ENCODE measurements at regions not wholly inside any gene's neighbourhood (a gene's known extent, or its start where the extent isn't known, plus 50 kb on each side); places are given as distances from the start of the nearest gene placed in this dataset.

DNA sequence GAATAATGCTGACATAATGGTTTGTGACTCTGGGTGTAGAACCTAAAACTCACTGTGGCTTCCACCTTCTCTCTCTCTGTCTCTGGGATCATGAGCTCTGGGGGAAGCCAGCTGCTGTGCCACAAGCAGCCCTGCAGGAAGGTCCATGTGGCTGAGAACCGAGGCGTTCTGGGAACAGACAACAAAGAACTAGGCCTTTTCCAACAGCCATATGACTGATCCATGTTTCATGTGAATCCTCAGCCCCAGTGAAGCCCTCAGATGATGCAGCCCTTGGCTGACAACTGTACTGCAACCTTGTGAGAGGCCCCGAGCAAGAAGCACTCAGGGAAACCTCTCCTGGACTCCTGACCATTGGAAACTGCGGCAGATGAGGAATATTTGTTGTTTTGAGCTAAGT lies 56.6 kb downstream of the HLA-G start:
- TF ChIP-seq, protein P1, sequence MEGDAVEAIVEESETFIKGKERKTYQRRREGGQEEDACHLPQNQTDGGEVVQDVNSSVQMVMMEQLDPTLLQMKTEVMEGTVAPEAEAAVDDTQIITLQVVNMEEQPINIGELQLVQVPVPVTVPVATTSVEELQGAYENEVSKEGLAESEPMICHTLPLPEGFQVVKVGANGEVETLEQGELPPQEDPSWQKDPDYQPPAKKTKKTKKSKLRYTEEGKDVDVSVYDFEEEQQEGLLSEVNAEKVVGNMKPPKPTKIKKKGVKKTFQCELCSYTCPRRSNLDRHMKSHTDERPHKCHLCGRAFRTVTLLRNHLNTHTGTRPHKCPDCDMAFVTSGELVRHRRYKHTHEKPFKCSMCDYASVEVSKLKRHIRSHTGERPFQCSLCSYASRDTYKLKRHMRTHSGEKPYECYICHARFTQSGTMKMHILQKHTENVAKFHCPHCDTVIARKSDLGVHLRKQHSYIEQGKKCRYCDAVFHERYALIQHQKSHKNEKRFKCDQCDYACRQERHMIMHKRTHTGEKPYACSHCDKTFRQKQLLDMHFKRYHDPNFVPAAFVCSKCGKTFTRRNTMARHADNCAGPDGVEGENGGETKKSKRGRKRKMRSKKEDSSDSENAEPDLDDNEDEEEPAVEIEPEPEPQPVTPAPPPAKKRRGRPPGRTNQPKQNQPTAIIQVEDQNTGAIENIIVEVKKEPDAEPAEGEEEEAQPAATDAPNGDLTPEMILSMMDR (IDR thresholded peaks at IDR 0.05), result no peak
- Mint-ChIP-seq H3K4me3 (ENCODE audit: unreplicated experiment) (no peak overlapping the region), H3K9me3 (ENCODE audit: unreplicated experiment) (no peaks in the 10 kb centered on the region), H3K27ac (ENCODE audit: unreplicated experiment) (no peak overlapping the region), H3K27me3 (ENCODE audit: unreplicated experiment) (peaks cover 38% of the 10 kb centered on the region), H3K36me3 (ENCODE audit: unreplicated experiment) (no peaks in the 10 kb centered on the region), H3K4me1 (ENCODE audit: unreplicated experiment) (peaks cover 12% of the 10 kb centered on the region)
- no peak for DNase-seq (ENCODE audit: extremely low spot score, unreplicated experiment)

DNA sequence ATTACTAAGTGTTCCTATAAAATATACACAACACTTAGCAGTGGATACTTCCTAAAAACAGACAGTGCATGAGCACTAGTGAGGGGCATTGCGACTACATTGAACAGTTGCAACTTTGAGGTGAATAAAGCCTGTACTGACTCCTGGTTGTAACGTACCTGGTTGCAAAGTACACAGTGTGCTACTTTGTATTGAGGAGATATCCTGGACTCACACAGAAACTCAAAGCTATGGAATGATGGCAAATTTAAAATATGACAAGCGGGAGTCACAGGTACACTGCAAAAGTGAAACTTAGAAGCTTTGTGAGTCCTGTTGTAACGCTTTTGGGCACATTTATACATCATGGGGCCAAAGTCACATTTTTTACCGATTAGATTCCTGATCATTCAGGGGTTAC lies 55.6 kb upstream of the HLA-A start:
- no peak overlapping the region for H3K27ac Mint-ChIP-seq (ENCODE audit: unreplicated experiment)

DNA sequence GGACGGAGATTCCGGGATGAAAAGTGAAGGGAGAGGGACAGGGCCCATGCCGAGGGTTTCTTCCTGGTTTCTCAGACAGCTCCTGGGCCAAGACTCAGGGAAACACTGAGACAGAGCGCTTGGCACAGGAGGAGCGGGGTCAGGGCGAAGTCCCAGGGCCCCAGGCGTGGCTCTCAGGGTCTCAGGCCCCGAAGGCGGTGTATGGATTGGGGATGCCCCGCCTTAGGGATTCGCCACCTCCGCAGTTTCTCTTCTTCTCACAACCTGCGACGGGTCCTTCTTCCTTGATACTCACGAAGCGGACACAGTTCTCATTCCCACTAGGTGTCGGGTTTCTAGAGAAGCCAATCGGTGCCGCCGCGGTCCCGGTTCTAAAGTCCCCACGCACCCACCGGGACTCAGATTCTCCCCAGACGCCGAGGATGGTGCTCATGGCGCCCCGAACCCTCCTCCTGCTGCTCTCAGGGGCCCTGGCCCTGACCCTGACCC lies 55.0 kb upstream of the HLA-A start:
- peaks cover 51% of the 10 kb centered on the region for H3K27me3 Mint-ChIP-seq (ENCODE audit: unreplicated experiment)
- H3K27ac Mint-ChIP-seq (ENCODE audit: unreplicated experiment), result peak overlapping the region; percentile 10
- DNase-seq (ENCODE audit: extremely low spot score, unreplicated experiment), result no peak

More for the DNA sequence above, 55.6 kb upstream of the HLA-A start:
- TF ChIP-seq, protein P1 (IDR thresholded peaks at IDR 0.05), result no peak
- Mint-ChIP-seq H3K36me3 (ENCODE audit: unreplicated experiment) (no peaks in the 10 kb centered on the region), H3K4me1 (ENCODE audit: unreplicated experiment) (peaks cover 12% of the 10 kb centered on the region), H3K9me3 (ENCODE audit: unreplicated experiment) (no peaks in the 10 kb centered on the region), H3K4me3 (ENCODE audit: unreplicated experiment) (peak overlapping the region; percentile 77), H3K27me3 (ENCODE audit: unreplicated experiment) (peaks cover 52% of the 10 kb centered on the region)
- DNase-seq (ENCODE audit: extremely low spot score, unreplicated experiment), result no peak

DNA sequence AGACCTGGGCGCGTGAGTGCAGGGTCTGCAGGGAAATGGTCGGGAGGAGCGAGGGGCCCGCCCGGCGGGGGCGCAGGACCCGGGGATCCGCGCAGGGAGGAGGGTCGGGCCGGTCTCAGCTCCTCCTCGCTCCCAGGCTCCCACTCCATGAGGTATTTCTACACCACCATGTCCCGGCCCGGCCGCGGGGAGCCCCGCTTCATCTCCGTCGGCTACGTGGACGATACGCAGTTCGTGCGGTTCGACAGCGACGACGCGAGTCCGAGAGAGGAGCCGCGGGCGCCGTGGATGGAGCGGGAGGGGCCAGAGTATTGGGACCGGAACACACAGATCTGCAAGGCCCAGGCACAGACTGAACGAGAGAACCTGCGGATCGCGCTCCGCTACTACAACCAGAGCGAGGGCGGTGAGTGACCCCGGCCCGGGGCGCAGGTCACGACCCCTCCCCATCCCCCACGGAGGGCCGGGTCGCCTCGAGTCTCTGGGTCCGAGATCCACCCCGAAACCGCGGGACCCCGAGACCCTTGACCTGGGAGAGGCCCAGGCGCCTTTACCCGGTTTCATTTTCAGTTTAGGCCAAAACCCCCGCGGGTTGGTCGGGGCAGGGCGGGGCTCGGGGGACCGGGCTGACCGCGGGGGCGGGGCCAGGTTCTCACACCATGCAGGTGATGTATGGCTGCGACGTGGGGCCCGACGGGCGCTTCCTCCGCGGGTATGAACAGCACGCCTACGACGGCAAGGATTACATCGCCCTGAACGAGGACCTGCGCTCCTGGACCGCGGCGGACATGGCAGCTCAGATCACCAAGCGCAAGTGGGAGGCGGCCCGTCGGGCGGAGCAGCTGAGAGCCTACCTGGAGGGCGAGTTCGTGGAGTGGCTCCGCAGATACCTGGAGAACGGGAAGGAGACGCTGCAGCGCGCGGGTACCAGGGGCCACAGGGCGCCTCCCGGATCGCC lies 54.2 kb upstream of the HLA-A start:
- Mint-ChIP-seq H3K4me3 (ENCODE audit: unreplicated experiment) (peak overlapping the region; percentile 77), H3K27me3 (ENCODE audit: unreplicated experiment) (peaks cover 47% of the 10 kb centered on the region), H3K4me1 (ENCODE audit: unreplicated experiment) (peaks cover 12% of the 10 kb centered on the region), H3K36me3 (ENCODE audit: unreplicated experiment) (no peaks in the 10 kb centered on the region), H3K27ac (ENCODE audit: unreplicated experiment) (no peak overlapping the region), H3K9me3 (ENCODE audit: unreplicated experiment) (no peaks in the 10 kb centered on the region)
- no peak for DNase-seq (ENCODE audit: extremely low spot score, unreplicated experiment)
- TF ChIP-seq, protein P1 (IDR thresholded peaks at IDR 0.05), result no peak

More for the DNA sequence above, 55.0 kb upstream of the HLA-A start:
- peak overlapping the region; percentile 77 for H3K4me3 Mint-ChIP-seq (ENCODE audit: unreplicated experiment)
- TF ChIP-seq, protein P1 (IDR thresholded peaks at IDR 0.05), result no peak
- H3K9me3 Mint-ChIP-seq (ENCODE audit: unreplicated experiment), result no peaks in the 10 kb centered on the region
- H3K4me1 Mint-ChIP-seq (ENCODE audit: unreplicated experiment), result peaks cover 12% of the 10 kb centered on the region
- no peaks in the 10 kb centered on the region for H3K36me3 Mint-ChIP-seq (ENCODE audit: unreplicated experiment)

All from osteocyte (in vitro differentiated cells).